ENCODE measurements at regions not wholly inside any gene's neighbourhood (a gene's known extent, or its start where the extent isn't known, plus 50 kb on each side); places are given as distances from the start of the nearest gene placed in this dataset.

- no peak overlapping the region for H3K4me3 ChIP-seq
- 54 to 100% methylated on average over 2 to 7 of the region's 8 CpGs for WGBS, 2 donors (ENCODE audit: low coverage in 1 of 2)
- H3K27me3 ChIP-seq = peaks cover 94% of the 10 kb centered on the region
These were observed 137.1 kb upstream of the PRR20G start for GRCh38 chr3:127424766-127425504.

GRCh38 chr3:127423856-127424765, 136.3 kb upstream of the PRR20G start:
- Histone ChIP-seq H3K27ac (no peak overlapping the region), H3K27me3 (peaks cover 96% of the 10 kb centered on the region), H3K36me3 (no peaks in the 10 kb centered on the region), H3K4me3 (no peak overlapping the region), H3K9me3 (no peaks in the 10 kb centered on the region), H3K4me1 (peaks cover 0 to 8% (median 0%) of the 10 kb centered on the region in 3 donors)
- ATAC-seq = no peak
- TF ChIP-seq EP300 (IDR thresholded peaks at IDR 0.05) (no peak), CTCF (IDR thresholded peaks at IDR 0.05) (no peak), POLR2AphosphoS5 (IDR thresholded peaks at IDR 0.05) (no peak), POLR2A (IDR thresholded peaks at IDR 0.05) (no peak)
- WGBS, 2 donors (ENCODE audit: low coverage in 1 of 2) = 67 to 81% methylated on average over 14 to 16 of the region's 23 CpGs

More at GRCh38 chr3:127424766-127425504, 137.1 kb upstream of the PRR20G start:
- no peak for TF ChIP-seq CTCF (IDR thresholded peaks at IDR 0.05)
- TF ChIP-seq POLR2A (IDR thresholded peaks at IDR 0.05) = no peak
- TF ChIP-seq POLR2AphosphoS5 (IDR thresholded peaks at IDR 0.05) = no peak
- no peak for TF ChIP-seq EP300 (IDR thresholded peaks at IDR 0.05)
- Histone ChIP-seq H3K27ac (no peak overlapping the region), H3K36me3 (no peaks in the 10 kb centered on the region), H3K9me3 (no peaks in the 10 kb centered on the region), H3K4me1 (peaks cover 0 to 8% (median 0%) of the 10 kb centered on the region in 3 donors)
- no peak for ATAC-seq

DNA sequence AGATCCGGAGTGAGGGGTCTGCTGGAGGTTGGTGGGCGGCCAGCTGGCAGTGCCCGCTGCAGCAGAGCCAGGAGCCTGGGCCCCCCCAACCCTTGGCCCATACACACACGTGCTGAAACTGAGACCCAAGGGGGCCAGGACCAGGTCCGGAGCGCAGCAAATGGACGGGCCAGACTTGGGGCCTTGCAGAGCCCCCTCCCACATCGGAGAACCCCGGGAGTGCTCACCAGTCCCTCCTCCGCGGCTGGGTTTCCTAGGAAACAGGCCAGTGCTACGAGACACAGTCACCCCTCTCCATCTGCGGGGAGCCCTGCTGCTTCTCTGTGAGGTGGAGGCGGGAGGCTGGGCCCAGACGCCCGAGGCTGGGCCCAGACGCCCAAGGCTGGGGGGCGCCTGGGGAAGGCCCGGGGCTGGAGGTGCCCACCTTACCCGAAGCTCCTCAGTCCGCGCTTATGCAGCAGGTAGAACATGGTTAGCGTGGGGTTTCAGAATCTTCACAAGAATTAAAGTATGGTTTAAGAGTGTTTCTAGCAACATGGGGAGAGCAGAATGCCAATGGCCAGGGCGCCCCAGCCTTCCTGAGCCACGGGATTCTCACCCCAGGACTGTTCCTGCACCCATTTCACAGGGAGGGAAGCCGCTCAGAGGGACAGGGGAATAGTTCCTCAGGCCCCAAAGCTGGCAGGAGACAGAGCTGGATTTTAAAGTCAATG, 135.0 kb upstream of the PRR20G start:
- Histone ChIP-seq H3K36me3 (no peaks in the 10 kb centered on the region), H3K4me3 (no peak overlapping the region), H3K27me3 (peaks cover 97% of the 10 kb centered on the region), H3K27ac (no peak overlapping the region), H3K4me1 (peaks cover 0 to 8% (median 0%) of the 10 kb centered on the region in 3 donors), H3K9me3 (no peaks in the 10 kb centered on the region)
- 60 to 63% methylated on average over 2 to 6 of the region's 26 CpGs for WGBS, 2 donors (ENCODE audit: low coverage in 1 of 2)
- TF ChIP-seq EP300 (IDR thresholded peaks at IDR 0.05) (no peak), POLR2AphosphoS5 (IDR thresholded peaks at IDR 0.05) (no peak), CTCF (IDR thresholded peaks at IDR 0.05) (no peak), POLR2A (IDR thresholded peaks at IDR 0.05) (no peak)
- no peak for ATAC-seq

DNA sequence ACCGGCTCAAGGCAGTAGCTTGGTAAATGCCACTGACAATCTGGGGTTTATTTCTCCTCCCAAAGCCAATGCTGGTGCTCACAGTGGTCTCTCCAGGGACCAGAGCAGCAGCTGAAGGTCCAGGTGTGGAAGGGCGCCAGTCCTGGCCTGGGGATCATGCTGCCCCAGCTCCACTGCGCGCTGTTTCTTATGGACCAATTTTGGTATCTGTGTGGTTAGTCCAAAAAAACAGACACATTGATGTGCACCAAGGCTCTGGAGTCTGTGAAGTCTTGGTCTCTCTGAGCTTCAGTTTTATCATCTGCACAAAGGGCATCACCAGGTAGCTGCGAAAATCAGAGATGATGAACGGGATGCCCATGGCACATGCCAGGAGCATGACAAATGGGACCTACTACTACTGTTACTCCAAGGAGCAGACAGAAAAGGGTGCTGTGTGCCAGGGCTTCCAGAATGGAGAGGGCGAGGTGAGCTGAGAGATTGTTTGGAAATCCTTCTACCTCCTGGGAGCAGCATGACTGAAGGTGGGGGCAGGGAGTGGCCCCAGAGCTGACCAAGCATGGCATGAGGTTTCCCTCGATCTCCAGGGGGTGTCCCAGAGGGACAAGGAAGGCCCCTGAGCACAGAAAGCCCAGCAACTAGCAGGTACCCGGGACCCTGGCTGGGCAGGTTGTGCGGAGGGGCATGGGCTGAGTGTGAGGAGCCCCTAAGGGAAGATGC, 134.3 kb upstream of the PRR20G start:
- Histone ChIP-seq H3K27ac (no peak overlapping the region), H3K27me3 (peaks cover 95% of the 10 kb centered on the region), H3K4me1 (peaks cover 0 to 8% (median 0%) of the 10 kb centered on the region in 3 donors), H3K36me3 (no peaks in the 10 kb centered on the region), H3K4me3 (no peak overlapping the region), H3K9me3 (no peaks in the 10 kb centered on the region)
- ATAC-seq = no peak
- TF ChIP-seq POLR2A (IDR thresholded peaks at IDR 0.05) (no peak), CTCF (IDR thresholded peaks at IDR 0.05) (no peak), POLR2AphosphoS5 (IDR thresholded peaks at IDR 0.05) (no peak), EP300 (IDR thresholded peaks at IDR 0.05) (no peak)
- 20 to 40% methylated on average over 1 of the region's 10 CpGs for WGBS, 2 donors (ENCODE audit: low coverage in 1 of 2)

All from gastroesophageal sphincter (tissue), 4 donors.